ENCODE measurements at regions not wholly inside any gene's neighbourhood (a gene's known extent, or its start where the extent isn't known, plus 50 kb on each side); places are given as distances from the start of the nearest gene placed in this dataset.

GRCh38 chr18:1618364-1618763, 713.7 kb downstream of the ADCYAP1 start:
- TF ChIP-seq CTCF (IDR thresholded peaks at IDR 0.05) (no peak), POLR2A (IDR thresholded peaks at IDR 0.05) (no peak)

Data from breast epithelium (tissue), 3 donors.